Endothelial cell of umbilical vein (primary cell): ENCODE measurements at regions not wholly inside any gene's neighbourhood (a gene's known extent, or its start where the extent isn't known, plus 50 kb on each side); places are given as distances from the start of the nearest gene placed in this dataset.

Source experiments
- EZH2 ChIP-seq: IDR thresholded peaks from 2 replicates; pipeline ENCODE4 v1.6.1; 2012; ENCODE audit warnings: borderline replicate concordance, low read depth, mild to moderate bottlenecking, moderate library complexity, low read length, inconsistent platforms; ENCODE audit not compliant: severe bottlenecking
- MAX ChIP-seq: IDR thresholded peaks from 2 replicates; pipeline ENCODE4 v1.6.1; 2011; ENCODE audit not compliant: insufficient read depth, insufficient read length
- POLR2A ChIP-seq: IDR thresholded peaks from 2 replicates; pipeline ENCODE4 v1.6.1; 2012; ENCODE audit warnings: low read depth, mild to moderate bottlenecking, control low read depth, low read length
- POLR2AphosphoS5 ChIP-seq: IDR thresholded peaks from 2 replicates; pipeline ENCODE4 v1.6.1; 2012; ENCODE audit warnings: low read depth, mild to moderate bottlenecking, control low read depth, low read length, moderate library complexity; ENCODE audit not compliant: insufficient read depth
- TF ChIP-seq, protein P1 (sequence below), 2 donors: IDR thresholded peaks; 1 replicate in 1 of 2; 2 replicates in 1 of 2; pipeline ENCODE4 v1.5.1; 2011; ENCODE audit warnings: low read length in 2 of 2, mild to moderate bottlenecking in 2 of 2, moderate library complexity in 2 of 2, control low read depth in 1 of 2, inconsistent platforms in 1 of 2, low read depth in 1 of 2; ENCODE audit not compliant: insufficient read depth in 1 of 2; ENCODE audit errors: extremely low read depth in 1 of 2

DNA sequence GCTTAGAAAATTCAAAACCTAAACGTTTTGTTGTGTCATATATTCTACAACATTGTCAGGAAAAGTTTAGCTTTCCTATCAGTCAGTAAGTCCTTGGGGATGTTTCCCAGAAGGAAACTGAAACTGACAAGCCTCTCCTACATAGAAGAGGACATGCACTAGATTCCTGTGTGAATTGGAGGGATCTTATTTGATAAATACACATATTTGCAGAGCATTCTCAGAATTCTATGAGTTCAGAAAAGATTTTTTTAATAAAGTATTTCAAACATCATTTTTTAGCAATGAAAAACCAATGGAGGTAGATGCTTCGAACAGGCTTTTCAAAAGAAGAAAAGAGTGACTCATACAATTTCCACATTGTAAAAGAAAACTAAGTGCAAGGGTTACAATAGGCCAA lies 1706.7 kb downstream of the SUCLG1 start:
- TF ChIP-seq, protein P1, sequence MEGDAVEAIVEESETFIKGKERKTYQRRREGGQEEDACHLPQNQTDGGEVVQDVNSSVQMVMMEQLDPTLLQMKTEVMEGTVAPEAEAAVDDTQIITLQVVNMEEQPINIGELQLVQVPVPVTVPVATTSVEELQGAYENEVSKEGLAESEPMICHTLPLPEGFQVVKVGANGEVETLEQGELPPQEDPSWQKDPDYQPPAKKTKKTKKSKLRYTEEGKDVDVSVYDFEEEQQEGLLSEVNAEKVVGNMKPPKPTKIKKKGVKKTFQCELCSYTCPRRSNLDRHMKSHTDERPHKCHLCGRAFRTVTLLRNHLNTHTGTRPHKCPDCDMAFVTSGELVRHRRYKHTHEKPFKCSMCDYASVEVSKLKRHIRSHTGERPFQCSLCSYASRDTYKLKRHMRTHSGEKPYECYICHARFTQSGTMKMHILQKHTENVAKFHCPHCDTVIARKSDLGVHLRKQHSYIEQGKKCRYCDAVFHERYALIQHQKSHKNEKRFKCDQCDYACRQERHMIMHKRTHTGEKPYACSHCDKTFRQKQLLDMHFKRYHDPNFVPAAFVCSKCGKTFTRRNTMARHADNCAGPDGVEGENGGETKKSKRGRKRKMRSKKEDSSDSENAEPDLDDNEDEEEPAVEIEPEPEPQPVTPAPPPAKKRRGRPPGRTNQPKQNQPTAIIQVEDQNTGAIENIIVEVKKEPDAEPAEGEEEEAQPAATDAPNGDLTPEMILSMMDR (IDR thresholded peaks at IDR 0.05; ENCODE audit: extremely low read depth in 1 of 2, insufficient read depth in 1 of 2, low read depth in 1 of 2, low read length in 2 of 2) = no peak
- TF ChIP-seq MAX (no peak), EZH2 (no peak), POLR2A (no peak), POLR2AphosphoS5 (no peak)
